GM12873 (cell line): ENCODE measurements at regions not wholly inside any gene's neighbourhood (a gene's known extent, or its start where the extent isn't known, plus 50 kb on each side); places are given as distances from the start of the nearest gene placed in this dataset.

Experiments
- TF ChIP-seq, protein P1 (sequence below): IDR thresholded peaks from 2 replicates; pipeline ENCODE4 v1.5.1; 2012; ENCODE audit warnings: low read depth, mild to moderate bottlenecking, moderate library complexity, low read length, control low read depth; ENCODE audit not compliant: insufficient read depth; ENCODE audit errors: missing control alignments

DNA sequence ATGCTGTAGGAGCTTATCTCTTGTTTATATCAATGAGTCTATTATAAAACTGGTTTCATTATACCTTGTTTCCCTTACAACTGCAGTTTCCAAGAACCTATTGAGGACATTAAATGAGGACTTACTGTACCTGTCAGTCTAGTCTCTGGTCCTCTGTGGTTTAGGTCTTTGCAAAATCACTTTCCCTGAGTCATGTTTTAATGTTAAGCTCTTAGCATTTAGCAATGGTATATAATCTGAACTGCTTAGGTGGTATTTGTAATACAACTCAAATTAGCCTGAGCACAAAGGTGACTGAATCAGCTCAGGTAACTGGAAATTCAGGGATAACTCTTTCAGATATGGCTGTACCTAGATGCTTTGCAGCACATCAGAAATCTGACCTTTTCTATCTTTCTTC lies 418.3 kb upstream of the SPRED2 start:
- TF ChIP-seq, protein P1, sequence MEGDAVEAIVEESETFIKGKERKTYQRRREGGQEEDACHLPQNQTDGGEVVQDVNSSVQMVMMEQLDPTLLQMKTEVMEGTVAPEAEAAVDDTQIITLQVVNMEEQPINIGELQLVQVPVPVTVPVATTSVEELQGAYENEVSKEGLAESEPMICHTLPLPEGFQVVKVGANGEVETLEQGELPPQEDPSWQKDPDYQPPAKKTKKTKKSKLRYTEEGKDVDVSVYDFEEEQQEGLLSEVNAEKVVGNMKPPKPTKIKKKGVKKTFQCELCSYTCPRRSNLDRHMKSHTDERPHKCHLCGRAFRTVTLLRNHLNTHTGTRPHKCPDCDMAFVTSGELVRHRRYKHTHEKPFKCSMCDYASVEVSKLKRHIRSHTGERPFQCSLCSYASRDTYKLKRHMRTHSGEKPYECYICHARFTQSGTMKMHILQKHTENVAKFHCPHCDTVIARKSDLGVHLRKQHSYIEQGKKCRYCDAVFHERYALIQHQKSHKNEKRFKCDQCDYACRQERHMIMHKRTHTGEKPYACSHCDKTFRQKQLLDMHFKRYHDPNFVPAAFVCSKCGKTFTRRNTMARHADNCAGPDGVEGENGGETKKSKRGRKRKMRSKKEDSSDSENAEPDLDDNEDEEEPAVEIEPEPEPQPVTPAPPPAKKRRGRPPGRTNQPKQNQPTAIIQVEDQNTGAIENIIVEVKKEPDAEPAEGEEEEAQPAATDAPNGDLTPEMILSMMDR = no peak

DNA sequence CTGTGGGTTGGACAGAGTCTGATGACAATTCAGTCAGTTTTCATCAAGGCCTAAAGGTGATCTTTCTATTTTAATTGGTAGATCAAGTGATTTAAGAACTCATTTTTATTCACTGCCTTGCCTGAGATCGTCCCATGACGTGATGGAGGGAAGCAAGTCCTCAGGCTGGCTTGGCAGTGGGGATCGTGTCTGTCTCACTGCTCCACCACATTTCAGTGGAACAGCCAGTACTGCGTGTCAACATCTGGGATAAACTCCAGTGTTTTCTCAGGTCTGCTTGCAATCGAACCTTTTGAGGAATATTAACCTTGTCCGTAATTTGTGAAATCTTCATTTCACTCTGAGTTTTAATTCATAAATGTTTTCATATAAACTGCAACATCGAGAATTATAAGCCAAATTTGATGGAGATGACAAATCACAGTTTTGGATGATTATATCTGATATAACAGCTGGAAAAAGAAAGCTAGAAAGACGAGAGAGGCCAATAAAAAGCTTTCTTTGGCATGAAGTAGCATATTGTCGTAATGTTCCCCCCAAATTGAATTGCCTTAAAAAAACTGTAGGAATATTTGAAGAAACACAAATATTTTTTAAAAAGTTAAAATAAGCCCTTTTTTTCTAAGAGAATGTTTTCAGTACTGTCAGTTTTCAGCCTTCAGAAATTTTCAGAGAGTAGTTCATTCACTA lies 414.7 kb upstream of the SPRED2 start:
- TF ChIP-seq, protein P1 = no peak

DNA sequence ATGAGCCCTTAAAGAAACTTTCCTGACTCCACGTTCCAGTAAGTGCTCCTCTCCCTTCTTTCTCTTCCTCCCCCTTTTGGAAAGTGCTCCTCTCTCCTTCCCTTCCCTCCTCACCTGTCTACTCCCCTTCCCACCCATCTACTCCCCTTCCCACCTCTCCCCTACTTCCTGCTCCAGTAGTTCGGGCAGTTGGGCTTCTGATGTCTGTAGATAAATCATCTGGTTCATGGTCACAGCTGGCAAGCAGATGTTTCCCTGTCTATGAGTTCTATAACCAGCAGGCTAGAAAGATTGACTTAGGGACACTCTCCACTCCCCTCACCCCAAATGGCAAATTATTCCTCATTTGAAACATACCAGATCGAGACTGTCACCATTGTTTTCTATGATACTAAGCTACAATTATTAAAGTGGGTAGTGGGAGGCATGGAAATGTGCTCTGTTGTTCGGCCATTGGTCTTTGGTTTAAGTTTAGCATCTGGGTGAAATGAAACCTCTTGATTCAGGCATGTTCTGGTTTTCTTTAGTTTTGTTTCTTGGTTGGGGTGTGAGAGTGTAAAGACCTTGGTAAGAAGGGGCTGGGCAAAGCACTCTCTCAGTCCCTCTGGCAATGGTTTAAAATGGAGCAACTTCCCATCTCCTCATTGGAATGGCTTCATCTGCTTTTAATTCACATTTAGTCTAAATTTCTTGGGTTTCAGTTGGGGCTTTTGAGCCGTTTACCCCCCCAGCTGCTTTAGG lies 413.2 kb upstream of the SPRED2 start:
- TF ChIP-seq, protein P1 = no peak

DNA sequence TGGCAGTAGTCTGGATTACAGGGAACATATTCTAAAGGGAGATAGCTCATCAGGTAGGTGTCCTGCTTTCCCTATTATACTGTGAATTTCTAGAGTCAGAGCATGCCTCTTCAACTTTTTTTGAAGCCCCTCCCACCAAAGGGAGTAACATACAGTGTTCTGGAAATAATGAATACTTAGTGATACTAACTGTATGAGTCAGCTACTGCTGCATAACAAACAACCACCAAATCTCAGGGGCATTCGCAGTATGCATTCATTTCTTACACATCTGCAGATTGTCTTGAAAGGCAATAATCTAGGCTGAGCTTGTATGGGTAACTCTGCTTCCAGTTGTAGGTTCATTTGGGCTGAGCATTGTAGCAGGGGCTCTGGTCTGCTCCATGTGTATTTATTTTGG lies 409.7 kb upstream of the SPRED2 start:
- TF ChIP-seq, protein P1 = no peak

DNA sequence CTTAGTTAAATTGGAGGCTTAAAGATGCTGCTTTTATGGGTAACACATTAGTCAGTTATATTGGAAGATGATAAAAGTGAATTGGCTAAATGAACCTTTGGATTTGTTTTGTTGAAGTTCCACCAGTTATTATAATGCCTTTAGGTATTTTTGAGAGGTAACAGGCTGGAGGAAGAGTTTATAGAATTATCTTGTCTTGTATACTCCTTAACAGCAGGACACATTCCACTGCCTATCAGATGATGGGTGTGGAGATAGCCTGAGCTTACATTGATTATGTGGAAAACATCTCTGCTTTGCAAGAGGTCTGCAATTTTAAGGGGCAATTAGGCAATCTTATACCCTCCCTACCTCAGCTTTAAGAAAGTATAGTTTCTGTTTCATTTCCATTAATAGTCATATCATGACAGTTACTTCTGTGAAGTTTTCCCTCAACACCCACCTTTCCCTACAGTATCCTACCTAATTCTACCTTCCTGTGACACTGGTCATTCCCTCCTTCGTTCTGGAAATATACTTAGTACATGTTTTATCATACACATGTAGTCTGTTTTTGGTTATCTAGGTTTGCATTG lies 403.7 kb upstream of the SPRED2 start:
- TF ChIP-seq, protein P1 = no peak

DNA sequence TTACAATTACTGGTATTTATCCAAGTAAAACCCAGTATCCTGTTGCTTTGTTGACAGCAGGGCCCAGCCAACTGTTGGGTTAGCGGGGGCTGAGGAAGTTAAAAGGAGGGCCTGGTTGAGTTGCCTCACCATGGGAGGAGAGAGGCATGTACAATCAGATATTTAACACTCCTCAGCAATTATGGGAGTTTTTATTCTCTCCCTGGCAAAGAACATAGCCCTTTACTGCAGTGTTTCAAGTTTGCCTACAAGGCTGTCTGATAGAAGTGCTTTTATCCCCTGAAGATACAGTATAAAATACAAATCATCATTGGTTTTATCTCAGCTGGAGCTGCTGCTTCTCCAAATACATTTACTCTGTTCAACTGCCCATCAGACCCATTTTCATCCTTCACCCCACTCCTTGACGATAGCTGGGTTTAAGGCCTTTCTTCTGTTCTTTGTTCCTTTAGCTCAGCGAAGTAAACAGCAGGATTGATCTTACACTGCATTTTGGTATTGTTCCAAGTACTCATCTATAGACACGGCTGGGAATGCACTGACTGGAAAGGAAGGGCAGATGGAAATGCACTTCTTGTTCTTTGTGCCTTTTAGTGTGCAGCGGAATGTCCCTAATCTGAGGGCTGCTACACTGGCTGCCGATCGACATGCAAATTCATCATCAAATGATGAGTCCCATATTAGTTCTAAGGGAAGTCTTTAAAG lies 402.5 kb upstream of the SPRED2 start:
- TF ChIP-seq, protein P1 = no peak

DNA sequence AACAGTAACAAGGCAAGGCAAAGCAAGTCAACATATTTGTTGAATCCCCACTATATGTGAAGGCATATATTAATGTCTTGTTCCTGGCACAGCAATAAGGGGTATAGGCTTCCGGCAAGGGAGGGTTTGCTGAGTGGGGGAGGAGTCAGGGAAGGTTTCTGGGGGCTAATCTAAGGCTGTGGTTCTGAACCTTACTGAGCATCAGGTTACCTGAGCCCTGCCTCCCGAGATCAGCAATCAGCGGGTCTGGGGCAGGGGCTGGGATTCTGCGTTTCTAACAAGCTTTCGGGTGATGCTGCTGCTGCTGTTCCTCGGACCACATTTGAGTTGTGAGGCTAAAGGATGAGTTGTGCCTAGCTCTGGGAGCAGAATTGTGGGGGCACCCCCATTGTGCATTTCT lies 401.7 kb upstream of the SPRED2 start:
- TF ChIP-seq, protein P1 = no peak
